ENCODE measurements at regions not wholly inside any gene's neighbourhood (a gene's known extent, or its start where the extent isn't known, plus 50 kb on each side); places are given as distances from the start of the nearest gene placed in this dataset.
A peak's percentile ranks its signal among the peaks of the same experiment; 100 is the strongest.

GRCh38 chr2:215749092-215749957 lies 264.0 kb downstream of the MREG start:
- DNase-seq (ENCODE audit: low read depth in 4 of 4, low spot score in 3 of 4) = peak in 3 of 4 donors; percentile 22 to 46 (median 42)

DNA sequence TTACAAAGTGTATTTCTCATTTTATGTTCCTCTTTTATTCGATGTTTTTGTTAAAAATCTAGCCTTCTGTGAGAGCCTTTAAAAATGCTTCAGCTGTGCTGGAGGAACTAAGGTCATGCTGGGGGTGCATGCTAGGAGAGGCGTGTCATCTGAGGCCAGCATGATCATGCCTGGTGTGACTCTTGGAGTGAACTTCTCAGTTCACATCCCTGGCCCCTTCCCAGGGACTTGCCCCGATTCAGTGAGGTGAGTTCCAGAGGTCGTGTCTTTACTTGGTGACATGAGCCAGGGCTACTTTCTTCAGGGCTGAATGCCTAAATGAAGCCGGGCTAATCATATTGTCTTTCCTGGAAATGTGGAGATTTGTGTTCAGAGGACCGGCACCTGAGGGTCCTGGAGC lies 264.9 kb downstream of the MREG start:
- DNase-seq (ENCODE audit: low read depth in 4 of 4, low spot score in 3 of 4) = no peak

DNA sequence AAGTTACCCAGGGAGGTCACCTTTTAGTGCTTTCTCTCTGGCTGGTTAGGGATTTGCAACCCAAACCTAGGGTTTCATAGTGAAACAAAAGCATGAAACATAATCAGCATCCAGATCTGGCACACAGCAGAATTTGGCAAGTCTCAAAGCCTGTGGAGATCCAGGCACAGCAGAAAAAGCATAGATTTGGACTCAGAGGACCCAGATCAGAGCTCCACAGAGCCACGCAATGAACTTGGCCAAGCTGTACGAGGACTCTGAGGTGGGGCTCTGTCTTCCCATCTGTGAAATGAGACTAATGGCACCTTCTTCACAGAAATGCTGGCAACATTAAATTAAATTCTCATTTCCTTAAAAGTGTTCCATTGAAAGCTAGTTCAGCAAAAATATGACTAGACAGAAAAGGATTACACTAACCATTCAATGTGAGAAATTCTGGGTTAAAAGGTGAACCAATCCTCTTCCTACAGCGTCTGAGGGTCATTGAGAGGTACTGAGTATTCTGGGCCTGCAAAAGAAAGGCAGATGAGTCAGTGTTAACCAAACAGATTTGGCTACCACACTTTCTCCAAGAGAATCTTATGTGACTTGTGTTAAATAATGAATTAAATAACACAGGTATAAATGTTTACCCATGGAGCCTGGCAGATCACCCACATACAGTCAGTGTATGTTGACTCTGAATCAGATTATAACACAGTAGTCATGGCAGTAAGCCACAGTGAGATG lies 266.3 kb downstream of the MREG start:
- no peak for DNase-seq (ENCODE audit: low read depth in 4 of 4, low spot score in 3 of 4)

GRCh38 chr2:215746226-215746886 lies 267.0 kb downstream of the MREG start:
- no peak for DNase-seq (ENCODE audit: low read depth in 4 of 4, low spot score in 3 of 4)

DNA sequence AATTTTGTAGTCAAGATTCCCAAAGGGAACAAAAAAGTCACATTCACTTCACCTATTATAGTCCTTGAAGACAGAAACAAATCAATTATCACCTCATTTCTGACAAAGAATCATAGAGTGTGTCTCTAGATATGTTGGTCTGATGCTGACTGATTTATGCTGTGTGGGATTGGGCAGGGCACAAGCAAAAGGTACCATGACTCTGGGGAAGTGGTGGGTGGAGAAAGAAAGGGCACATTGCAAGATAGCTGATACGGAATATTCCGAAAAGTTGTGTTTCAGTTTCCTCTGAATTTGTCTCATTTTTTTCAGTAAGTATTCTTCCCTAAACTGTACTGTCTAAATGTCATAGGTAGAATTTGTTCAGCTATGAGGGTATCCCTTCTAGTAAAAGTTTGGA lies 268.0 kb downstream of the MREG start:
- no peak for DNase-seq (ENCODE audit: low read depth in 4 of 4, low spot score in 3 of 4)

DNA sequence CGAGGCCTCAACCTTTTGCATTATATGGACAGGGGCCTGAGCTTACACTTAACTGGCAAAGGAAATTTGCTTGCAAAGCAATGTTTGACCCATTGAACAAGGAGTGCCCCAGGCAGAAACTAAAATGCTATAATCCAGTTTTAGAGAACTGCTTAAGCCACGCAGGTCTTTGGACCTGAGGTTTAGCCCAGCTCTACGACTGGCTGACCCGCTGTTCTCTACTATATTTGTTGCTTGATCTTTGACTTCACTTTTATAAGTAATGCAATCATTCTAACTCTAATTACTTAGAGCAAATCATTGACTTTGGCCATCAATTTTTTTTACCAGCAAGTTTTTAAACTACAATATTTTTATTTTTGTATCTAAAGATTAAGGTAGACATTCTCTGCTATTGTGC lies 268.8 kb downstream of the MREG start:
- no peak for DNase-seq (ENCODE audit: low read depth in 4 of 4, low spot score in 3 of 4)

GRCh38 chr2:215743066-215743465 lies 270.3 kb downstream of the MREG start:
- DNase-seq (ENCODE audit: low read depth in 4 of 4, low spot score in 3 of 4) = no peak

GRCh38 chr2:215742021-215742420 lies 271.3 kb downstream of the MREG start:
- no peak for DNase-seq (ENCODE audit: low read depth in 4 of 4, low spot score in 3 of 4)

DNA sequence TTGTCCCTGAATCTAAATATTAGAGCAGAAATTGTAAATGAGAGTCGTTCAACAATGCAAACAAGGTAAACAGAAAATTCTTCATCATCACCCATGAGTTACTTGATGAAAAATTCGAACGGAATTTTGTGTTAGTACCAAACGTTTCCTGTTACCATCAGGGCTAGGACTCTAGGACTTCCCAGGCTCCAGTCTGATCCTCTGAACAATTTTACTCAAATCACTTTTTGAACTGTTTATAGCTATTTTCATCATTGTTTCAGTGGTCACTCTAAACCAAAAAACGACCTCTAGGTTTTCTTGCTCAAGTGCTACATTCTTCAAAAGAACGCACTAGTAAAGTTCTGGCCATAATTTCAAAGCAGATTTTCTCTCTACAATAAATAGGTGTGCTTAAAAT lies 273.3 kb downstream of the MREG start:
- DNase-seq (ENCODE audit: low read depth in 4 of 4, low spot score in 3 of 4) = no peak

DNA sequence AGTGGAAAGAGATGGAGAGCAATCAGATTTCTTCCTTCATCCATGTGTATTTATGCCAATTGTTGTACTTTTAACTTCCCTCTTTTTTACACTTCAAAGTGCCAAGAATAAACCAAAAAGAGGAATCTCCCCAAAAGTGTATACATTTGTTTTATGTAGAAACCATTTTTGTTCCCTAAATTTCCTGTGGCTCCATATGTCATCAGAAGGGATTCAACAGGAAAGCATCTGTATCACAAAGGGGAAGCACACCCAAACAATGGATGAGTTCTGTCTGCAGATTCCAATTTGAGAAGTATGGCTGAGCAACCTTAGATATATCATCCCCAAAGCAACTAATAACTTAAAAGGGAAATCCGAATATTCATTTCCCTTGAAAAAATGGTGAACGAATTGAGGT lies 275.0 kb downstream of the MREG start:
- DNase-seq (ENCODE audit: low read depth in 4 of 4, low spot score in 3 of 4) = no peak

DNA sequence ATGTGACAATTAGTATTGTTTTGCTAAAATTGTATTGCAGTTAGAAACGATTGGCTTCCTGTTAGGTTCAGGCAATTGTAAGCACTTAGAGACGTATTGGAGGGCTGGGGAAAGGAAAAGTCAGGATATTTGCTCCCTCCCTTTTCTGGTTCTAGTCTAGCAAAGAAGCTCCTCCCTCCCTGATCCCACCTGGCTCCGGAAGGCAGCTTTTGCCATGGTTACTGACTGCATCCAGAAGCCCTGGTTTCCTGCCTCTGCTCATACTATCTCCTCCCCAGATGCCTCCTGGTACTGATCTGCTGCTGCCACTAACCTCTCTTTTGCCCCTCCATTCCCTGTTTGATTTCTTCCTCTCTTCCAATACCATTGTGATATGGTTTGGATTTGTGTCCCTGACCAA lies 275.9 kb downstream of the MREG start:
- no peak for DNase-seq (ENCODE audit: low read depth in 4 of 4, low spot score in 3 of 4)

DNA sequence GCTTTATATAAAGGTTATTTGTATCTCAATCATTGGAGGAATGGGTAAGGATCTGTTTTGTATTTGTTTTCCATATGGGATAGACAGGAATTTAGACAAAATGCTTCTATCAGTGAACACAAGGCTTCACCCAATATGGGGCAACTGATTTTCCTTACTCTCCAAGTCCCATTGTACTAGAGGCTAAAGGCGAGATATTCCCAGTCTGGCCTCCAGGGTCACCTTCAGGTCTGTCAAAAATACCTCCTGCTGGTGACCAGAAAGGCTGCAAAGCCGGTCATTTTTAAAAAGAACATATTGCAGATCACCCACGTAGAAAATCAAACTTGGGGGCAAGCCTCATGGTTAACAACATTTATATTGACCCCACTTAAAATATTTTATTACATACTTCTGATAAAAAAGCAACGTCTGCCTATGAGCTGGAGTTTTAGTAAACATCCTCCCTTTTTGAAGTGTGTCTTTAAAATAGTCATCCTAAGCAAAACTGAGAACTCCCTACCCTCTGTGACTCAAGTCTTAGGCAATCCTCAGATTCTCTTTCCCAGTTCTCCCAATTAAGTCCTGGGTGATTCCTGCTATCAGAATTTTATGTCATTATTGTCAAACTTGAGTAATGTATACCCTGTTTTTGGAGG lies 276.6 kb downstream of the MREG start:
- DNase-seq (ENCODE audit: low read depth in 4 of 4, low spot score in 3 of 4) = no peak

DNA sequence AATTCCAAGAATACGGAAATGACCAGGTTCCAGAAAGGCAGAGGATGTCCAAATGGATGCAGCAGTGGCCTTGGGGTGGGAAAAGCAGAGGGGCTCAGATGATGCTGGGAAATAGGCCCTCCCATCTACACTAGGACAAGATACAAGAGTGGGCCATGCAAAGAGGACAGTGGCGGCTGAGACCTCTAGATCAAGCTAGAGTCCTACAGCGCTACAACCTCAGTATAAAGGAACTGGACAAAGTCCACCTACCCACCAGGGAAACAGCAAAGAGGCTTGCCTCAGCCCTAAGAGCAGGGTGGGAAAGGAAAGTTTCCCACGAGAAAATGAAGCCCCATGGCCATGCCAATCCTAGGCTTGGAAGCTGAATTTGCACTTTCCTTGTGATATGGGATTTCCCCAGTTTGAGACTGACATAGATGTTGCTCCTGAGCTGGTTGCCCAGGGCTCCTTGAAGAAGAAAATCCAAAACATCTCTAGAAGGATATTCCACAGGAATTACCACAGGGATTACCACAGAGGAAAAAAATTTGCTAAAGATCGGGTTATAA lies 282.2 kb downstream of the MREG start:
- no peak for DNase-seq (ENCODE audit: low read depth in 4 of 4, low spot score in 3 of 4)

GRCh38 chr2:215729985-215730620 lies 283.2 kb downstream of the MREG start:
- no peak for DNase-seq (ENCODE audit: low read depth in 4 of 4, low spot score in 3 of 4)

DNA sequence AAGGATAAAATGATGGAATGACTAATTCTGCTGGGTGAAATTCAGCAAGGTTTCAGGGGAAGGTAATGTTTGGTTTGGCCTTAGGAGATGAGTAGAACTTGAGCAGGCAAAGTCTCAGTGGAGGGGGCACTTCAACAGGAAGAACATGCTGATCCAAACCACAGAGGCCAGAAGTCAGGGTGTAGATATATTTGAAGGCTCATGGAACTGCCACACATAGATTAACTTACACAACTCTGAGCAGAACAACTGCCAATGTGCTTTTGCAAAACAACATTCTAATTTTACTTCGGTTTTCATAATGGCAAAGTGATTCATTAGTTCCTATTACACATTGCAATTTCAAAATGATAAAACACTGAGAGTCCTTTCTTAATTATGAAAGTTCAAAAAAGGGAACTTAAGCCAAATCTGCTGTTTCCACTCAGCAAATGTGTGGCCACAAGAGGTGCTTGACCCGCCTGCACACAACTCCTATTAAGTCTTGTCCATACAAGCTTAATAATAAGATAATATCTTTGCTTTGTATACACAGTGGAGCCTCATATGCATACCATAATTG lies 284.8 kb downstream of the MREG start:
- DNase-seq (ENCODE audit: low read depth in 4 of 4, low spot score in 3 of 4) = no peak

GRCh38 chr2:215727507-215728503 lies 285.5 kb downstream of the MREG start:
- DNase-seq (ENCODE audit: low read depth in 4 of 4, low spot score in 3 of 4) = no peak

GRCh38 chr2:215726070-215726469 lies 287.3 kb downstream of the MREG start:
- no peak for DNase-seq (ENCODE audit: low read depth in 4 of 4, low spot score in 3 of 4)

- no peak for DNase-seq (ENCODE audit: low read depth in 4 of 4, low spot score in 3 of 4)
Measured at GRCh38 chr2:215724146-215724545, 288.3 kb upstream of the FN1 start.

GRCh38 chr2:215723631-215724011 lies 287.8 kb upstream of the FN1 start:
- DNase-seq (ENCODE audit: low read depth in 4 of 4, low spot score in 3 of 4) = no peak

All from left renal pelvis (tissue), 4 donors.